Fibroblast of lung (primary cell): ENCODE measurements at regions not wholly inside any gene's neighbourhood (a gene's known extent, or its start where the extent isn't known, plus 50 kb on each side); places are given as distances from the start of the nearest gene placed in this dataset.
A peak's percentile ranks its signal among the peaks of the same experiment; 100 is the strongest.

Experiments used
- DNase-seq, 2 donors: peaks; one replicate each; pipeline versions ENCODE4 v3.0.0 to v3.0.0-alpha.2; 2010; ENCODE audit warnings: low read depth in 2 of 2
- H2AFZ ChIP-seq: 2 replicates; pipeline ENCODE4 v1.5.1; 2012; ENCODE audit warnings: low read length, control low read depth, inconsistent platforms
- H3K27ac ChIP-seq: 2 replicates; pipeline ENCODE4 v1.5.1; 2011; ENCODE audit warnings: low read length, control low read depth; ENCODE audit not compliant: insufficient read depth
- H3K27me3 ChIP-seq: 2 replicates; pipeline ENCODE4 v1.5.1; 2011; ENCODE audit warnings: mild to moderate bottlenecking, low read length; ENCODE audit not compliant: control insufficient read depth, insufficient read depth
- H3K36me3 ChIP-seq: 2 replicates; pipeline ENCODE4 v1.5.1; 2011; ENCODE audit warnings: low read length; ENCODE audit not compliant: control insufficient read depth, insufficient read depth
- H3K4me1 ChIP-seq: 2 replicates; pipeline ENCODE4 v1.5.1; 2011; ENCODE audit warnings: low read length; ENCODE audit not compliant: control insufficient read depth, insufficient read depth; ENCODE audit errors: extremely low read depth
- H3K4me2 ChIP-seq: 2 replicates; pipeline ENCODE4 v1.5.1; 2011; ENCODE audit warnings: low read length, control low read depth; ENCODE audit not compliant: insufficient read depth; ENCODE audit errors: extremely low read depth
- H3K4me3 ChIP-seq, 4 experiments: fragments of 200-600 bp in 1 of 4; sonication (generic) in 1 of 4; replicated peaks in 1 of 4; 2 replicates each; pipeline ENCODE4 v1.5.1; 2011 to 2016; ENCODE audit warnings: low read length in 4 of 4, low read depth in 3 of 4, mild to moderate bottlenecking in 3 of 4, control low read depth in 2 of 4, inconsistent platforms in 1 of 4, mixed read lengths in 1 of 4; ENCODE audit not compliant: insufficient read depth in 1 of 4; ENCODE audit errors: control extremely low read depth in 1 of 4
- H3K79me2 ChIP-seq: 2 replicates; pipeline ENCODE4 v1.5.1; 2012; ENCODE audit warnings: mild to moderate bottlenecking, low read length, inconsistent platforms; ENCODE audit not compliant: control insufficient read depth, insufficient read depth
- H3K9ac ChIP-seq: 2 replicates; pipeline ENCODE4 v1.5.1; 2011; ENCODE audit warnings: mild to moderate bottlenecking, low read length, control low read depth; ENCODE audit not compliant: insufficient read depth
- H3K9me3 ChIP-seq: 2 replicates; pipeline ENCODE4 v1.5.1; 2012; ENCODE audit warnings: low read depth, low read length; ENCODE audit not compliant: control insufficient read depth, insufficient read depth
- H4K20me1 ChIP-seq: 2 replicates; pipeline ENCODE4 v1.5.1; 2011; ENCODE audit warnings: low read length; ENCODE audit not compliant: control insufficient read depth, insufficient read depth; ENCODE audit errors: extremely low read depth
- EZH2 ChIP-seq: IDR thresholded peaks from 2 replicates; pipeline ENCODE4 v1.5.1; 2012; ENCODE audit warnings: low read length, control low read depth, mild to moderate bottlenecking; ENCODE audit errors: missing control alignments
- TF ChIP-seq, protein P1 (sequence below), 2 donors: IDR thresholded peaks in 1 of 2; conservative IDR thresholded peaks in 1 of 2; 1 replicate in 1 of 2; 2 replicates in 1 of 2; pipeline ENCODE4 v1.5.1; 2011 to 2012; ENCODE audit warnings: low read length in 2 of 2, control low read depth in 1 of 2, inconsistent platforms in 1 of 2, low read depth in 1 of 2, mild to moderate bottlenecking in 1 of 2

DNA sequence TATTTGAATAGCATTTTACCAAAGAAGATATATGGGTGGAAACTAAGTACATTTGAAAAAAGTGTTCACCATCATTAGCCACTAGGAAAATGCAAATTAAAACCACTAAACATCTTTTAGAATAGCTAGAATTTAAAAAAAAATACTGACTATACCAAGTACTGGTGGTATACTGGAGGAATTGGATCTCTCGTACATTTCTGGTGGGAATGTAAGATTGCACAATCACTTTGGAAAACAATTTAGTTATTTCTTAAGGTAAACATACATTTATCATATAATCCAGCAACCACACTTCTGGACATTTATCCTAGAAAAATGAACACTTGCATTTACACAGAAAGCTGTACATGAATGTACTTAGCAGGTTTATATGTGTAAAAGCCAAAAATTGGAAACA lies 303.5 kb downstream of the MID1IP1 start:
- H3K4me2 ChIP-seq = no peak overlapping the region
- H3K27ac ChIP-seq = no peak overlapping the region
- H4K20me1 ChIP-seq = no peaks in the 10 kb centered on the region

DNA sequence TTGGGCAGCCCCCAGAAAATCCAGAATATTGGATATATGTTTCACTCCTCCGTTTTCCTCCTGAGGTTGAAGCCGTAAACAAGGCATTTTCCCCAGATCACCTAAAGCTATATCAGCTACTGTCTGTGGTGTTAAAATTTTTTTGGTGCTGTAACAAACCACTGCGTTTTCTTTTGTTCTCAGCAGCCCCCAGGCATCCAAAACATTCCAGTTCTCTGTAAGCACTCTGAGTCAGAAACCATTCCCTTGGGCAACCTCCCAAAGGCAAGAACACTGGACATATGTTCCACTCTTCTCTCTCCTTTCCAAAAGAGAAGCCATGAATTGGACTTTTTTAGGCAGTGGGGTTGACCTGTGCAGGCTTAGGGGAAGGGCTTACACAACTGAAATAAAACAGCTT lies 310.9 kb downstream of the MID1IP1 start:
- Histone ChIP-seq H3K27ac (no peak overlapping the region), H2AFZ (no peak overlapping the region), H3K4me3 (no peak overlapping the region), H4K20me1 (no peaks in the 10 kb centered on the region), H3K4me2 (no peak overlapping the region), H3K4me1 (no peaks in the 10 kb centered on the region), H3K79me2 (no peaks in the 10 kb centered on the region), H3K36me3 (no peaks in the 10 kb centered on the region), H3K27me3 (no peaks in the 10 kb centered on the region), H3K9ac (no peak overlapping the region), H3K9me3 (no peaks in the 10 kb centered on the region)
- DNase-seq = peak in 1 of 2 donors; percentile 79
- TF ChIP-seq EZH2 = no peak
- TF ChIP-seq, protein P1, sequence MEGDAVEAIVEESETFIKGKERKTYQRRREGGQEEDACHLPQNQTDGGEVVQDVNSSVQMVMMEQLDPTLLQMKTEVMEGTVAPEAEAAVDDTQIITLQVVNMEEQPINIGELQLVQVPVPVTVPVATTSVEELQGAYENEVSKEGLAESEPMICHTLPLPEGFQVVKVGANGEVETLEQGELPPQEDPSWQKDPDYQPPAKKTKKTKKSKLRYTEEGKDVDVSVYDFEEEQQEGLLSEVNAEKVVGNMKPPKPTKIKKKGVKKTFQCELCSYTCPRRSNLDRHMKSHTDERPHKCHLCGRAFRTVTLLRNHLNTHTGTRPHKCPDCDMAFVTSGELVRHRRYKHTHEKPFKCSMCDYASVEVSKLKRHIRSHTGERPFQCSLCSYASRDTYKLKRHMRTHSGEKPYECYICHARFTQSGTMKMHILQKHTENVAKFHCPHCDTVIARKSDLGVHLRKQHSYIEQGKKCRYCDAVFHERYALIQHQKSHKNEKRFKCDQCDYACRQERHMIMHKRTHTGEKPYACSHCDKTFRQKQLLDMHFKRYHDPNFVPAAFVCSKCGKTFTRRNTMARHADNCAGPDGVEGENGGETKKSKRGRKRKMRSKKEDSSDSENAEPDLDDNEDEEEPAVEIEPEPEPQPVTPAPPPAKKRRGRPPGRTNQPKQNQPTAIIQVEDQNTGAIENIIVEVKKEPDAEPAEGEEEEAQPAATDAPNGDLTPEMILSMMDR (conservative IDR thresholded peaks at IDR 0.05 in 1 of 2, IDR thresholded peaks at IDR 0.05 in 1 of 2; ENCODE audit: low read depth in 1 of 2, low read length in 2 of 2) = no peak

More for the DNA sequence above, 303.5 kb downstream of the MID1IP1 start:
- DNase-seq = no peak
- H3K27me3 ChIP-seq = no peaks in the 10 kb centered on the region
- H3K4me1 ChIP-seq = no peaks in the 10 kb centered on the region
- H2AFZ ChIP-seq = no peak overlapping the region
- no peaks in the 10 kb centered on the region for H3K79me2 ChIP-seq
- H3K36me3 ChIP-seq = no peaks in the 10 kb centered on the region
- no peaks in the 10 kb centered on the region for H3K9me3 ChIP-seq
- H3K9ac ChIP-seq = no peak overlapping the region
- H3K4me3 ChIP-seq = no peak overlapping the region
- no peak for TF ChIP-seq EZH2
- TF ChIP-seq, protein P1 (conservative IDR thresholded peaks at IDR 0.05 in 1 of 2, IDR thresholded peaks at IDR 0.05 in 1 of 2; ENCODE audit: low read depth in 1 of 2, low read length in 2 of 2) = no peak

DNA sequence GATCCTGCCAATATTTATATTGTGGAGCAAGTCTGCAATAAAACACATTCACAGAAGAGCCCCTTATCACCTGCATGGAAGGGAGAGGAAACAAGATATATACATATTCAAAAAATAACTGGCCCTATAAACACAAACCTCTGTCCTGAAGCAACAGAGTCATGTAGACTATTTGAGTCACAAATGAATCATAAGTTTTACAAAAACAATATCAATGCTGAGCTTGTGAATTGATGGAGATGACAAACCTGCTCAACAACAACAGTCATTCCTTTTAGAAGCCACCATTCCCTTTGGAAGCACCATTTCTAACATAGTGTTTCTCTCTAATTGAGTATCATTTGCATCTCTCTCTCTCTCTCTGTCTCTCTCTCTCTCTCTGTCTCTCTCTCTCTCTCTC lies 313.9 kb downstream of the MID1IP1 start:
- H2AFZ ChIP-seq = no peak overlapping the region
- TF ChIP-seq EZH2 = no peak
- TF ChIP-seq, protein P1 (conservative IDR thresholded peaks at IDR 0.05 in 1 of 2, IDR thresholded peaks at IDR 0.05 in 1 of 2; ENCODE audit: low read depth in 1 of 2, low read length in 2 of 2) = no peak
- no peak overlapping the region for H3K27ac ChIP-seq
- no peak for DNase-seq
- H3K4me1 ChIP-seq = no peaks in the 10 kb centered on the region
- H3K79me2 ChIP-seq = no peaks in the 10 kb centered on the region
- no peak overlapping the region for H3K4me3 ChIP-seq
- H4K20me1 ChIP-seq = no peaks in the 10 kb centered on the region
- H3K36me3 ChIP-seq = no peaks in the 10 kb centered on the region
- no peak overlapping the region for H3K9ac ChIP-seq
- no peaks in the 10 kb centered on the region for H3K9me3 ChIP-seq
- no peak overlapping the region for H3K4me2 ChIP-seq
- H3K27me3 ChIP-seq = no peaks in the 10 kb centered on the region
